ENCODE measurements at regions not wholly inside any gene's neighbourhood (a gene's known extent, or its start where the extent isn't known, plus 50 kb on each side); places are given as distances from the start of the nearest gene placed in this dataset.

- TF ChIP-seq NCOA6 (IDR thresholded peaks at IDR 0.05) (no peak), ZFPM2 (CRISPR knock-in tag; IDR thresholded peaks at IDR 0.05) (no peak), PRDM10 (IDR thresholded peaks at IDR 0.05; ENCODE audit: partially characterized antibody) (no peak), U2AF1 (optimal IDR thresholded peaks at IDR 0.05; ENCODE audit: low read depth, low read length) (no peak), HNRNPH1 (optimal IDR thresholded peaks at IDR 0.05; ENCODE audit: low read depth, low read length) (no peak), FOXK1 (CRISPR knock-in tag; IDR thresholded peaks at IDR 0.05; ENCODE audit: borderline replicate concordance) (no peak), SMC3 (conservative IDR thresholded peaks at IDR 0.05; ENCODE audit: insufficient read depth, low read depth, low read length) (no peak), ZZZ3 (IDR thresholded peaks at IDR 0.05) (no peak), PCBP1 (IDR thresholded peaks at IDR 0.05; ENCODE audit: low read depth, low read length, poor library complexity, severe bottlenecking) (no peak), FOXM1 (IDR thresholded peaks at IDR 0.05; ENCODE audit: low read depth) (no peak), FOXM1 (CRISPR knock-in tag; IDR thresholded peaks at IDR 0.05; ENCODE audit: low read depth) (no peak)
- TF ChIP-seq, protein P1, sequence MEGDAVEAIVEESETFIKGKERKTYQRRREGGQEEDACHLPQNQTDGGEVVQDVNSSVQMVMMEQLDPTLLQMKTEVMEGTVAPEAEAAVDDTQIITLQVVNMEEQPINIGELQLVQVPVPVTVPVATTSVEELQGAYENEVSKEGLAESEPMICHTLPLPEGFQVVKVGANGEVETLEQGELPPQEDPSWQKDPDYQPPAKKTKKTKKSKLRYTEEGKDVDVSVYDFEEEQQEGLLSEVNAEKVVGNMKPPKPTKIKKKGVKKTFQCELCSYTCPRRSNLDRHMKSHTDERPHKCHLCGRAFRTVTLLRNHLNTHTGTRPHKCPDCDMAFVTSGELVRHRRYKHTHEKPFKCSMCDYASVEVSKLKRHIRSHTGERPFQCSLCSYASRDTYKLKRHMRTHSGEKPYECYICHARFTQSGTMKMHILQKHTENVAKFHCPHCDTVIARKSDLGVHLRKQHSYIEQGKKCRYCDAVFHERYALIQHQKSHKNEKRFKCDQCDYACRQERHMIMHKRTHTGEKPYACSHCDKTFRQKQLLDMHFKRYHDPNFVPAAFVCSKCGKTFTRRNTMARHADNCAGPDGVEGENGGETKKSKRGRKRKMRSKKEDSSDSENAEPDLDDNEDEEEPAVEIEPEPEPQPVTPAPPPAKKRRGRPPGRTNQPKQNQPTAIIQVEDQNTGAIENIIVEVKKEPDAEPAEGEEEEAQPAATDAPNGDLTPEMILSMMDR (IDR thresholded peaks at IDR 0.05 in 2 of 3, conservative IDR thresholded peaks at IDR 0.05 in 1 of 3; ENCODE audit: insufficient read depth in 2 of 3, low read depth in 1 of 3, low read length in 3 of 3) = peak in 2 of 3 experiments; percentile 11 to 15; a peak in 1 of 6 replicates
Observed at GRCh38 chr11:97454988-97455387, 1065.2 kb downstream of the JRKL start.

All from K562 (cell line).